ENCODE measurements at regions not wholly inside any gene's neighbourhood (a gene's known extent, or its start where the extent isn't known, plus 50 kb on each side); places are given as distances from the start of the nearest gene placed in this dataset.
A peak's percentile ranks its signal among the peaks of the same experiment; 100 is the strongest.

DNA sequence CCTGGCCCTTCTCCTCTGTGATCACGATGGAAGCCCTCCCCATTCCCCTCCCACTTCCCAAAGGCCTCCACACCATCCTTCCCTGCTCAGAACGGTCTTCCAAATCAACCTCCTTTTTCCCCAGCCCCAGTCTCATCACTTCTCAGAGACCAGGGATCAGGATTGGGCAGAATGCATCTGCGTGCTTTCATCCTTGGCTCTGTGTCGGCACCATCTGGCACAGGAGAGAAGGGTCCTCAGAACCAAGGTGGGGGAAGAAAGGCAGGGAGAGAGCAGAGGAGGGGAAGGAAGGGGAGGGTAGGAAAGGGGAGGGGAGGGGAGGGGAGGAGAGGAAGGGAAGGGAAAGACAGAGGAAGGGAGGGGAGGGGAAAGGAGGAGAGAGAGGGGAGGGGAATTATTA, 52.4 kb upstream of the FICD start:
- DNase-seq (ENCODE audit: low spot score), result no peak
- TF ChIP-seq, protein P1, sequence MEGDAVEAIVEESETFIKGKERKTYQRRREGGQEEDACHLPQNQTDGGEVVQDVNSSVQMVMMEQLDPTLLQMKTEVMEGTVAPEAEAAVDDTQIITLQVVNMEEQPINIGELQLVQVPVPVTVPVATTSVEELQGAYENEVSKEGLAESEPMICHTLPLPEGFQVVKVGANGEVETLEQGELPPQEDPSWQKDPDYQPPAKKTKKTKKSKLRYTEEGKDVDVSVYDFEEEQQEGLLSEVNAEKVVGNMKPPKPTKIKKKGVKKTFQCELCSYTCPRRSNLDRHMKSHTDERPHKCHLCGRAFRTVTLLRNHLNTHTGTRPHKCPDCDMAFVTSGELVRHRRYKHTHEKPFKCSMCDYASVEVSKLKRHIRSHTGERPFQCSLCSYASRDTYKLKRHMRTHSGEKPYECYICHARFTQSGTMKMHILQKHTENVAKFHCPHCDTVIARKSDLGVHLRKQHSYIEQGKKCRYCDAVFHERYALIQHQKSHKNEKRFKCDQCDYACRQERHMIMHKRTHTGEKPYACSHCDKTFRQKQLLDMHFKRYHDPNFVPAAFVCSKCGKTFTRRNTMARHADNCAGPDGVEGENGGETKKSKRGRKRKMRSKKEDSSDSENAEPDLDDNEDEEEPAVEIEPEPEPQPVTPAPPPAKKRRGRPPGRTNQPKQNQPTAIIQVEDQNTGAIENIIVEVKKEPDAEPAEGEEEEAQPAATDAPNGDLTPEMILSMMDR (IDR thresholded peaks at IDR 0.05; ENCODE audit: extremely low read depth, insufficient read depth, missing control alignments), result no peak
- in situ Hi-C loops (cut with MboI; ENCODE audit: low pct_unique_long_range_greater_than_20kb, low sequenced_read_pairs, unreplicated experiment), result no loop called here

DNA sequence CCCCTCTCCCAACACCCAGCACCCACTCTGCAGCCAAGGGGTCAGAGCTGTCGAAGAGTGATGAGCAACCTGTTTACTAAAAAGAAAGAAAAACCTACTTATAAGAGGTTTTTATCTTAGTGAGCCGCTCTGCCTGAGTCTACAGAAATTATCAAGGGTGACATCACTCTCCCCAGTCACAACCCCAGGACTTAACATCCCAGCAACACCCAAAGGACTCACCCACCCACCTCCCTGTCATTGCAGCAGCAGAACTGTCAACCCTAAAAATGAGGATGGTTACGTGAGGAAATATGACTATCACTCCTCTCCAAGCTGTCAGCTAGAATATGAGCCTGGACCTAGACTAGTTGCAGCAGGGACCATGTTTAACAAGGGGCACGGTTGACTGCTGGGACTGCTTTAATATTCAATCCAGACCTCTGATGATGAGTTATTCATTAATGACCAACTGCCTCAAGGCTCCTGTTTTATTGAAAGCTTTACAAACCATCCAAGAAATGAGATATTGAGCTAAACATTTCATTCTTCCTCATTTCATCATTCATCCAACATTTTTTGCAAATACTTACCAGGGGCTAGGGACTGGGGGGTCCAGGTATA, 53.9 kb upstream of the FICD start:
- no peak for DNase-seq (ENCODE audit: low spot score)
- TF ChIP-seq, protein P1 (IDR thresholded peaks at IDR 0.05; ENCODE audit: extremely low read depth, insufficient read depth, missing control alignments), result no peak
- in situ Hi-C loops (cut with MboI; ENCODE audit: low pct_unique_long_range_greater_than_20kb, low sequenced_read_pairs, unreplicated experiment), result no loop called here

DNA sequence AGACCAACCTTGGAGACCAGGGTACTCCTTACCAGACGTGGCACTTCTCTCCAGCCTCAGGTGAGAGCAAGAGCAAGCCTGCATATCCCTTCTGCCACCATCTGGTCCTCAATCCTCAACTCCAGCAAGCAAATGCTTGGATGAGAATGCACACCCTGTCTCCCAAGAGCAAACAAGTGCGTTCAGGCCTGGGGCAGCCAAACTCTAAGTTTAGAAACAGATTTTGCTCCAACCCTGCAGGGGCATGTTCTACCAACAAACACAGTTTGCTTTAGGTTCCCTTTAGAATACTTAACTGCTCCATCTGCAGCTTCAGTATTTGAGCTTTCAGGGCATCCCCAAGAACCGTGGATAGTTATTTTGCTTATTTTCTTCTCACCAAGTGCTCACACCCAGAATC, 55.9 kb upstream of the FICD start:
- TF ChIP-seq, protein P1 (IDR thresholded peaks at IDR 0.05; ENCODE audit: extremely low read depth, insufficient read depth, missing control alignments), result no peak
- in situ Hi-C loops (cut with MboI; ENCODE audit: low pct_unique_long_range_greater_than_20kb, low sequenced_read_pairs, unreplicated experiment), result no loop called here
- DNase-seq (ENCODE audit: low spot score), result no peak

DNA sequence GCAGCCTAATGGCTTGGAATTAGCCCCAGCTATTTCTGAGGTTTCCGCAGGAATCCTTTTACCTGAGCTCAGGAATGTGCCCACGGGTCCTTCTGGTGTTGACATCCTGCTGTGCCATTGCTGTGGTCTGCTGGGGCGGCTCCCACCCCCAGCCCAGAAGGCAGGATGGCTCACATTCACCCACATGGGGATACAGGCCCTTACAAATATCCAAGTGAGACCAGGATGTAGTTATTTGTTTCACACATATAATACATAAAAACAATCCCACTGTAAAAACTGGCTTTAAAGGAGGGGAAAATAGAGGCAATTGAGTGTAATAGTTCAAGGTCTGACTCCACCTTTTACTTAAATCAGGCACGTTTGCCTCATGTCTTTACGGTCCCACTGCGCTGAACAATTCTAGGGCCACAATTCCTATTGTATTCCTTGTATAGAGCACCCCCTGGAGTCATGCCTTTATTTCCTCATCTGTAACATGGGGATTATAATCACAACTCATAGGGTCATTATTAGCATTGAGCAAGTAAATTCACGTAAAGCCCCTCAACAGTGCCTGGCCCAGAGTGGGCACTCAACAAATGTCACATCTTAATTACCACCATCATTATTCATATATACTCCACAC, 57.2 kb upstream of the FICD start:
- TF ChIP-seq, protein P1 (IDR thresholded peaks at IDR 0.05; ENCODE audit: extremely low read depth, insufficient read depth, missing control alignments), result no peak
- no peak for DNase-seq (ENCODE audit: low spot score)
- in situ Hi-C loops (cut with MboI; ENCODE audit: low pct_unique_long_range_greater_than_20kb, low sequenced_read_pairs, unreplicated experiment), result no loop called here

DNA sequence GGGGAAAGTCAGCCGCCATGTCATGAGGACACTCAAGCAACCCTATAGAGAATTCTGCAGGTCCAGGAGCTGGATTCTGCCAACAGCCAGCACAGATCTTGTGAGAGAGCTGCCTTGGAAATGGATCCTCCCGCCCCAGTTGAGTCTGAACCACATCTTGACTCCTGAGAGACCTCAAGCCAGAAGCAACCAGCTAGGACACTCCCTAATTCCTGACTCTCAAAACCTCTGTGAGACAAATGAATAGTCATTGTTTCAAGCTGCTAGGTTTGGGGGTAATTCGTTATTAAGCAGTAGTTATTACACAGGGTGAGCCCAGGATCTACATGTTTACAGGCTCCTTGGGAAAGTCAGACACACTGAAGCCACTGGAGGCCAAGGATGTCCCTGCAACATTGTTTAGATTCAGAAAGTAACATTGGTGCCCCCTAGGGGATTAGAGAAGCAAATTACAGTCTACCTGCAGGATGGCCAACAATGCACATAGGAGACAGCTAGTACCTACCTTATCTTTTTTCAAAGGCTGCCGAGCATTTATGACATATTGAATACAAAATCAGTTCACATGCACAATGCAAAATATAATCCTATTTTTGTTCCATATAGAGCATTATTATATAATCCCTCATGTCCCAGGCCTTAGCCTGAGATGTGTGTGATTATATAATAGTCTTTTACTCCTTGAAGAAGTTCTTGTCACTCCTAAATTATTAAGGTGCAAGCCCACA, 57.9 kb upstream of the FICD start:
- peak; percentile 78 for DNase-seq (ENCODE audit: low spot score)
- TF ChIP-seq, protein P1 (IDR thresholded peaks at IDR 0.05; ENCODE audit: extremely low read depth, insufficient read depth, missing control alignments), result peak; percentile 81
- in situ Hi-C loops (cut with MboI; ENCODE audit: low pct_unique_long_range_greater_than_20kb, low sequenced_read_pairs, unreplicated experiment), result no loop called here

DNA sequence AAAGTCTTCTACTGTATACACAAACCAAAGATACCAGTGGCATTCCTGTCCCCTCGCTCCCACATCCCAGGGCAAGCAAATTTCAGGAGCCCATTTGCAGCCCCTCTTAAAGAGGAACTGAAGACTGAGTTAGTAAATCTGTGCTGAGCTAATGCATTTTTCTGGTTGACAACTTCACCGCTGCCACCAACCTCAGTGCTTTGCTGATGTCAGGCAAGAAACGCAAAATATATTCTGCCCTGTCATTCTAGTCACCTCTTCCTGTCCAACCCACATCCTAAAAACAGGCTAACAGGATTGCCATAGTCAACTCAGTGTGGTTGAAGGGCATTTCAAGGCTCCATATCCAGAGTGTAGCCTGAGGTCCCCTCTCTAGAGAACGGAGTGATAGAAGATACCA, 59.4 kb upstream of the FICD start:
- TF ChIP-seq, protein P1 (IDR thresholded peaks at IDR 0.05; ENCODE audit: extremely low read depth, insufficient read depth, missing control alignments), result no peak
- in situ Hi-C loops (cut with MboI; ENCODE audit: low pct_unique_long_range_greater_than_20kb, low sequenced_read_pairs, unreplicated experiment), result no loop called here

More for the DNA sequence above, 59.4 kb upstream of the FICD start:
- DNase-seq (ENCODE audit: low spot score), result peak; percentile 25

Data from GM13977 (cell line).